GM18502 (cell line): ENCODE measurements at regions not wholly inside any gene's neighbourhood (a gene's known extent, or its start where the extent isn't known, plus 50 kb on each side); places are given as distances from the start of the nearest gene placed in this dataset.

ENCODE experiments used
- ATAC-seq: cut with Tn5 transposase; IDR thresholded peaks from one replicate; pipeline ENCODE4 v1.9.1; 2021; ENCODE audit warnings: mild to moderate bottlenecking; ENCODE audit not compliant: unreplicated experiment, poor library complexity

- no peak for ATAC-seq
These were observed 119.5 kb downstream of the MAB21L3 start for GRCh38 chr1:116230712-116231111.

DNA sequence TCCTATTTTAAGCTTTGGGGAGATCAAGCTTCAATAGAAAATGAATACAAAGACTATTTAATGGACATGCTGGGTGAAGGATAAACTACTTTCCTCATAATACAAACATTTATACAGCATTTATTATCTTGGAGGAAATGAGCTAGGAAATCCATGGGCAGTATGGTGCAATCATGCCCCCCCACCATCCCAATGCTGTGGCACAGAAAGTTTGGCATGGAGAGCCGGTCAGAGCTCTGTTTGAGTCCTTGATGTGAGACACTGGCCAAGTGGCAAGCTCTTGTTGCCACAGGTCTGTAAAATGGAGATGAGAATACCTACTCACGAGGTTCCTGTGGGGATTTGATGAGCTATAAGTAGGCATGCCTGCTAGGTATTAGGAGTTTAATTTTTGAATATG lies 120.6 kb downstream of the MAB21L3 start:
- ATAC-seq: no peak

DNA sequence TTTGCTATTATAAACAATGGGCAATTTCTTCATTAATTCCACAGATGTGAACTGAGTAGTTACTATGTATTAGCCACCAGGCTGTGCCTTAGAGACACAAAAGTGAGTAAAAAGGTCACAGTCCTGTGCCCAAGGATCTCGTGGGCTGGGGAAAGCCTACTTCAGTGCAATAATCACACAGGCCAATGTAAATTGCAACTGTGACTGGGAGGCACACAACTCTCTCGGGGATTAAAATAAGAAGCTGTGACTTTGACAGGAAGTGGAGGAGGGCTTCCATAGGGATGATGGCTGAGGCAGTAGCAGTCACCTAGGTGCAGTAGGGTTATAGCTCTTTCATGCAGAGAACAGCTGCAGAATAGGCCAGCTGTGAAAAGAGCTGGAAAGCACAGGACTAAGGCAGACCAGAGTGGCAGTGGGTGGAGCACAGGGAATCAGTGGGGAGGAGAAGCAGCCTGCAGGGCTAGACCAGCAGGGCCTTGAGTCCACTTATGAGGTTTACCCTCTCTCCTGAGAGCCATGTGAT lies 121.9 kb downstream of the MAB21L3 start:
- no peak for ATAC-seq

DNA sequence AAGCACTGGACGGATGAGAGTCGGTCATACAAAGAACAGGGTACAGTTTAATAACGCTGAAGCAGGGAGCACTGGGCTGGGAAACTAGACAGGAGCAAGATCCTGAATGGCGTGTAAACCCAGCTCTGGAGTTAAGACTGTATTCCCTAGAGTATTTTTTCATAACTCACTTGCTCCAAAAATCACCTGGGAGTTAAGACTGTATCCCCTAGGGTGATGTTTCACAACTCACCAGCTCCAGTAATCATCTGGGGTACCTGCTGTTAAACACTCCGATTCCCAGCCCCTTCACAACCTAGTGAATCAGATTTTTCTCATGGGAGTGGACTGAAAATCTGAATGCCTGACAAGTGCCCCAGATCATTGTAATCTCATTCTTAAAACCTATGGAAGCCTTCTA lies 123.2 kb downstream of the MAB21L3 start:
- ATAC-seq: no peak

DNA sequence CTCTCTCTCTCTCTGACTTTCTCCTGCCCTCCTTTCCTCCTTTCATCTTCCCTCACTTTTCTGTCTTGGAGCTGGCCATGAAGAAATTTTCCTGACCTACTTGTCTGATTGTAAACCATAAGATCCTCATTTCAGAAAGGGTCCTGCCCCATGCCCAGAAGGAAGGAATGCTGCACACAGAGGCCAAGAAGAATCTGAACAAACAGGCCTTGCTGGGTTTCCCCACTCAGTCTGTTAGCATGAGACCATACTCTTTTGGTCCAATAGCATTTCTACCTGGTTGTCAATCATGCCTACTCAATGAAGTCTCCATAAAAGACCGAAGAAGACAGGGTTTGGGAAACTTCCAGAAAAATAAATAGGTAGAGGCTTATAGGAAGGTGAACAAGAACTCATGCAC lies 128.7 kb downstream of the MAB21L3 start:
- ATAC-seq: no peak

DNA sequence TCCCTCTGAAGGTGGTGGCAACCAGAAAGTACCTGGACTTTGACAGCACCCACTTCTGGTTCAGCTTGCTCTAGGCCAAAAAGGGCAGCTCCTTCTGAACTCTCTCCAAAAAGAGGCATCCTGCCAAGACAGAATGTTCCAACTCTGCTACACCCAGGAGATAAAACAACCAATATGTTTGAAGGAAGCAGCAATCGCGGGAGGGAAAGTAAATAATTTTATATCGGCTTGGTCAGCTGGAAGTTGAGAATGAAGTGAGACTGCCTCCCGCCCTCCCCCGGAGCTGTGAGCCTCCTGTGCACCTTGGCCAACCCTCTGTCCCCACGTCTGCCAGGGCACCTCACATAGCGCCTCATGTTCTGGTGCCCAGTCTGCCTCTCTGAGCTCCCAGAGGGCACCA lies 130.3 kb upstream of the ATP1A1 start:
- ATAC-seq: no peak

- ATAC-seq: no peak
These were observed 129.6 kb upstream of the ATP1A1 start for GRCh38 chr1:116243333-116244054.

GRCh38 chr1:116246174-116246573 lies 126.9 kb upstream of the ATP1A1 start:
- ATAC-seq: no peak

DNA sequence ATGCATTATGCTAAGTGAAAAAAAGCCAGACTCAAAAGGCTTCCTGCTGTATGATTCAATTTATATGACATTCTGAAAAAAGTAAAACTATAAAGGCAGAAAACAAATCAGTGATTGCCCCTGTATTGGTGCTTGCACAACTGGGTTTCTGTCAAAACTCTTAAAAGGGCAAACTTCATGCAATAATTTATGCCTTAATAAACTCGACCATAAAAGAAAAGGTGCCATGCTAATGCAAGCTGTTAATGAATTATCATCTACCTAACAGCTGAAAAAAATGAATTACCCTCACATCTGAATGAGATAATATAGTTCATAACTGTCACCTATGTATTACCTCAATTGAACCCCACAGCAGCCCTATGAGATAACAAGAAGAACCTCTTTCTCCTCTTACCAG lies 120.8 kb upstream of the ATP1A1 start:
- ATAC-seq: no peak

- ATAC-seq: no peak
These were observed 120.3 kb upstream of the ATP1A1 start for GRCh38 chr1:116252785-116253184.

- no peak for ATAC-seq
These were observed 119.3 kb upstream of the ATP1A1 start for GRCh38 chr1:116253566-116254382.

DNA sequence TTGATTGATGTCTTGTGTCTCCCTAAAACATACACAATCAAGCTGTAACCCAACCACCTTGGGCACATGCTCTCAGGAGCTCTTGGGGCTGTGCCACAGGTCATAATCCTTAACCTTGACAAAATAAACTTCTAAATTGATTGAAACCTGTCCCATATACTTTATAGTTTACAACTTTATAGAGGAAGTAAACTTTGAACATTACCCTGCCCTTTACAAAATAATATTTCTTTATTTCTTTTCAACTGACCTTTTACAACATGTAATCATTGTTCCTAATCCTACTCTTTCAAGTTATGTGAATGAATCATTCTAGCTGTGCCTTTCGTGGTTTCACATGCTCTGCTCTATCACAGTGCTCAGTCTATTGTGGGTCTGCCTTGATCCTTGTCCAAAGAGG lies 118.3 kb upstream of the ATP1A1 start:
- ATAC-seq: no peak

GRCh38 chr1:116255486-116256285 lies 117.4 kb upstream of the ATP1A1 start:
- no peak for ATAC-seq

- ATAC-seq: no peak
These were observed 116.8 kb upstream of the ATP1A1 start for GRCh38 chr1:116256286-116256649.

- ATAC-seq: no peak
These were observed 116.2 kb upstream of the ATP1A1 start for GRCh38 chr1:116256875-116257274.

- ATAC-seq: peak; percentile 61
These were observed 115.7 kb upstream of the ATP1A1 start for GRCh38 chr1:116257341-116257767.

GRCh38 chr1:116257836-116258235 lies 115.2 kb upstream of the ATP1A1 start:
- ATAC-seq: no peak

- no peak for ATAC-seq
These were observed 114.2 kb upstream of the ATP1A1 start for GRCh38 chr1:116258668-116259419.

- no peak for ATAC-seq
These were observed 113.4 kb upstream of the ATP1A1 start for GRCh38 chr1:116259663-116260062.

- ATAC-seq: no peak
These were observed 112.9 kb upstream of the ATP1A1 start for GRCh38 chr1:116260115-116260514.
